K562 (cell line): ENCODE measurements at regions not wholly inside any gene's neighbourhood (a gene's known extent, or its start where the extent isn't known, plus 50 kb on each side); places are given as distances from the start of the nearest gene placed in this dataset.

Experiments used
- ATAC-seq: fragments of 200-7000 bp; cut with Tn5 transposase; 3 replicates; pipeline ENCODE4 v1.9.1; 2020; ENCODE audit warnings: moderate library complexity
- BruUV-seq: library from RNA; stranded (reverse); fragments of 400-500 nt; replicated peaks from 2 replicates; lab custom pipeline; 2021; lab: Mats Ljungman, UMichigan
- CTCF ChIA-PET: fragments of 300-600 bp; formaldehyde crosslinking; extraction: SDS; loops from one replicate; lab custom pipeline; 2021; ENCODE audit warnings: low intra/inter-chr PET ratio; lab: Yijun Ruan, JAX
- POLR2A ChIA-PET: fragments of 300-600, 350-650 bp; sonication (Branson Sonifier 250); formaldehyde crosslinking; extraction: SDS; loops from one replicate; lab custom pipeline; 2021; ENCODE audit warnings: antibody characterized with exemption, inconsistent platforms; lab: Yijun Ruan, JAX
- DNase-seq, 4 experiments: peaks; one replicate each; pipeline versions ENCODE4 v3.0.0 to v3.0.0-alpha.2; 2011 to 2018; ENCODE audit warnings: low spot score in 3 of 4, mixed read lengths in 3 of 4; ENCODE audit errors: extremely low read depth in 1 of 4
- FAIRE-seq: peaks from 2 replicates; lab custom pipeline; 2011; peaks lifted over from hg19 to GRCh38; lab: Jason Lieb, UNC
- H2AFZ ChIP-seq: 2 replicates; pipeline ENCODE4 v1.6.0; 2011; ENCODE audit warnings: low read depth, low read length, control low read depth, inconsistent platforms
- H3K27ac ChIP-seq: fragments of 200-600 bp; 3 replicates; pipeline ENCODE4 v1.8.0; 2011; ENCODE audit warnings: low read depth, mild to moderate bottlenecking, control low read depth, inconsistent platforms, low read length, moderate library complexity, mixed read lengths; ENCODE audit errors: extremely low read depth
- H3K27me3 ChIP-seq, 2 experiments: fragments of 300-600 bp in 1 of 2; 2 replicates in 1 of 2; 3 replicates in 1 of 2; pipeline versions ENCODE4 v1.6.0 to v1.8.0; 2011; ENCODE audit warnings: inconsistent platforms in 2 of 2, low read length in 2 of 2, mild to moderate bottlenecking in 1 of 2, mixed read lengths in 1 of 2, moderate library complexity in 1 of 2; ENCODE audit not compliant: control insufficient read depth in 2 of 2, insufficient read depth in 2 of 2
- H3K36me3 ChIP-seq: fragments of 300-600 bp; 3 replicates; pipeline ENCODE4 v1.8.0; 2011; ENCODE audit warnings: mild to moderate bottlenecking, low read length, inconsistent platforms; ENCODE audit not compliant: control insufficient read depth, insufficient read depth
- H3K4me1 ChIP-seq, 2 experiments: fragments of 200-600 bp in 1 of 2; replicated peaks in 1 of 2; 2 replicates in 1 of 2; 3 replicates in 1 of 2; pipeline versions ENCODE4 v1.5.1 to v1.8.0; 2011; ENCODE audit warnings: inconsistent platforms in 2 of 2, low read length in 2 of 2, mild to moderate bottlenecking in 1 of 2, mixed read lengths in 1 of 2, moderate library complexity in 1 of 2; ENCODE audit not compliant: control insufficient read depth in 2 of 2, insufficient read depth in 2 of 2
- H3K4me2 ChIP-seq: 2 replicates; pipeline ENCODE4 v1.6.1; 2011; ENCODE audit warnings: low read length, control low read depth, inconsistent platforms, mixed read lengths; ENCODE audit not compliant: insufficient read depth
- H3K4me3 ChIP-seq: fragments of 200-600 bp; sonication (generic), shearing (Covaris generic); 2 replicates; pipeline ENCODE4 v1.5.1; 2016; ENCODE audit warnings: control low read depth, inconsistent platforms
- H3K79me2 ChIP-seq: fragments of 200-600 bp; 3 replicates; pipeline ENCODE4 v1.8.0; 2011; ENCODE audit warnings: low read length, inconsistent platforms; ENCODE audit not compliant: control insufficient read depth, insufficient read depth
- H3K9ac ChIP-seq, 2 experiments: 2 replicates each; pipeline versions ENCODE4 v1.6.0 to v1.6.1; 2011; ENCODE audit warnings: low read depth in 2 of 2, low read length in 2 of 2, control low read depth in 1 of 2, inconsistent platforms in 1 of 2, mild to moderate bottlenecking in 1 of 2, mixed read lengths in 1 of 2; ENCODE audit not compliant: insufficient read depth in 1 of 2
- H3K9me1 ChIP-seq: one replicate; pipeline ENCODE4 v1.6.0; 2011; ENCODE audit warnings: inconsistent platforms, mild to moderate bottlenecking, low read length, moderate library complexity; ENCODE audit not compliant: control insufficient read depth, insufficient read depth
- H3K9me3 ChIP-seq: replicated peaks from 2 replicates; pipeline ENCODE4 v1.5.1; 2011; ENCODE audit warnings: low read depth, low read length, inconsistent platforms; ENCODE audit not compliant: control insufficient read depth, insufficient read depth
- H4K20me1 ChIP-seq: replicated peaks from 2 replicates; pipeline ENCODE4 v1.6.1; 2011; ENCODE audit warnings: low read length, inconsistent platforms, mixed read lengths; ENCODE audit not compliant: control insufficient read depth, insufficient read depth
- CHD1 ChIP-seq: fragments of 200-600 bp; sonication (generic); IDR thresholded peaks from one replicate; pipeline ENCODE4 v1.6.1; 2012; ENCODE audit warnings: mild to moderate bottlenecking, moderate library complexity, low read length, inconsistent platforms
- CHD4 ChIP-seq: fragments of 200-600 bp; sonication (generic); IDR thresholded peaks from 3 replicates; pipeline ENCODE4 v1.6.1; 2012; ENCODE audit warnings: low read depth, mild to moderate bottlenecking, mixed read lengths, low read length, inconsistent platforms; ENCODE audit not compliant: insufficient read depth, insufficient replicate concordance, poor library complexity, severe bottlenecking
- CTBP1 ChIP-seq: fragments of 450-650 bp; IDR thresholded peaks from 2 replicates; pipeline ENCODE4 v1.6.1; 2016; ENCODE audit warnings: borderline replicate concordance
- HDAC8 ChIP-seq: fragments of 450-650 bp; IDR thresholded peaks from 2 replicates; pipeline ENCODE4 v1.6.1; 2016; ENCODE audit warnings: mild to moderate bottlenecking, missing genetic modification characterization, moderate library complexity, missing compliant biosample characterization
- HES1 ChIP-seq: fragments of 450-650 bp; IDR thresholded peaks from 2 replicates; pipeline ENCODE4 v1.6.1; 2016; ENCODE audit warnings: low read depth, mild to moderate bottlenecking, moderate library complexity
- HEY1 ChIP-seq: fragments of 250-450 bp; sonication (Bioruptor Pico); IDR thresholded peaks from 2 replicates; pipeline ENCODE4 v1.5.0; 2020; ENCODE audit warnings: mild to moderate bottlenecking, moderate library complexity, borderline replicate concordance
- HIVEP1 ChIP-seq: fragments of 250-450 bp; sonication (Bioruptor Pico); IDR thresholded peaks from 2 replicates; pipeline ENCODE4 v1.4.0; 2020; ENCODE audit warnings: mild to moderate bottlenecking
- KDM4B ChIP-seq, 2 experiments: fragments of 450-650 bp in 1 of 2; sonication (generic) in 1 of 2; IDR thresholded peaks; 2 replicates each; pipeline ENCODE4 v1.6.1; 2016 to 2017; ENCODE audit warnings: borderline replicate concordance in 2 of 2, antibody characterized with exemption in 1 of 2, low read depth in 1 of 2, mild to moderate bottlenecking in 1 of 2
- KHSRP ChIP-seq: fragments of 450-650 bp; IDR thresholded peaks from 2 replicates; pipeline ENCODE4 v1.6.1; 2017
- MCM7 ChIP-seq, 2 experiments: fragments of 450-650 bp; IDR thresholded peaks; 2 replicates each; pipeline ENCODE4 v1.6.1; 2016 to 2018
- SIRT6 ChIP-seq: IDR thresholded peaks from one replicate; pipeline ENCODE4 v1.6.1; 2012; ENCODE audit warnings: low read depth, mild to moderate bottlenecking, control low read depth, inconsistent platforms, low read length, moderate library complexity
- ZBTB2 ChIP-seq: fragments of 450-650 bp; IDR thresholded peaks from 2 replicates; pipeline ENCODE4 v1.6.1; 2016; ENCODE audit warnings: antibody characterized with exemption
- ZNF174 ChIP-seq: fragments of 250-450 bp; sonication (Bioruptor Pico); IDR thresholded peaks from 2 replicates; pipeline ENCODE4 v1.4.0; 2020; ENCODE audit warnings: mild to moderate bottlenecking
- ZNF57 ChIP-seq: fragments of 450-650 bp; formaldehyde crosslinking; IDR thresholded peaks from 2 replicates; pipeline ENCODE4 v1.4.0; 2020; ENCODE audit warnings: mild to moderate bottlenecking, moderate library complexity
- ZZZ3 ChIP-seq: fragments of 450-650 bp; IDR thresholded peaks from 2 replicates; pipeline ENCODE4 v1.6.1; 2016; ENCODE audit warnings: antibody characterized with exemption, mild to moderate bottlenecking, moderate library complexity
- WGBS: fragments of 100-300 bp; shearing (Covaris generic); methylation state at CpG from one replicate; pipeline ENCODE4 v1.1.6; 2016; ENCODE audit warnings: low coverage, mixed read lengths; ENCODE audit not compliant: insufficient coverage; ENCODE audit errors: missing lambda C conversion rate; 5-methylcytosine and 5-hydroxymethylcytosine counted together
- in situ Hi-C: fragments of 300-500 bp; cut with MboI; formaldehyde crosslinking; loops from 4 replicates; pipeline ENCODE4 v1.15.0; 2018; ENCODE audit warnings: inconsistent platforms, mixed read lengths
- intact Hi-C: fragments of 100-400 bp; cut with micrococcal nuclease; formaldehyde crosslinking; loops from 2 replicates; pipeline ENCODE4 v1.14.2; 2022
- TF ChIP-seq, protein P1 (sequence below): fragments of 450-650 bp; IDR thresholded peaks from 2 replicates; pipeline ENCODE4 v1.7.1; 2018; ENCODE audit warnings: mild to moderate bottlenecking, low read depth; ENCODE audit not compliant: partially characterized antibody
- TF ChIP-seq, protein P2 (sequence below): sonication (generic); formaldehyde crosslinking; IDR thresholded peaks from 2 replicates; pipeline ENCODE4 v1.8.0; 2022; ENCODE audit warnings: missing genetic modification reagents, mild to moderate bottlenecking, borderline replicate concordance

DNA sequence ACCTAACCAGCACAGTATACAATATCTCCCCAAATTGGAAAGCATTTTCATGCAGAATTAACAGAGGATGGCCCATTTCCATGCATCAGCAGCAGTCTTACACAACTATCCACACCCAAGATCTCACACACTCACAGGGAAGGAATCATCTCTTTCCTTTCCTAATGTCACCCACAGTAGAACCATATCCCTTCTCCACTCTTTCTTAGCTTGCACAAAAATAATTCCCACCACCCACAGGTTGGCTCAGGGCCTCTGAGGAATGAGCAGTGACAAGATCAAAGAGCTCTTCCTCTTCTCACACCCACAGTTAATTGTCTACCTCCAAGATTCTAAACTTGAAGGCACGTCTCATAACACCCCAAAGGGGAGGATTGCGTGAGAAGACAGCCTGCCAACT lies 217.7 kb upstream of the VEGFC start:
- DNase-seq: no peak
- Histone ChIP-seq H3K27ac (no peak overlapping the region), H2AFZ (no peak overlapping the region), H3K9me1 (no peaks in the 10 kb centered on the region), H3K9ac (no peak overlapping the region), H3K4me2 (no peak overlapping the region)
- in situ Hi-C loops: no loop called here
- 0% methylated on average over 2 of the region's 2 CpGs for WGBS
- BruUV-seq: no TSS peak
- TF ChIP-seq ZNF174 (CRISPR knock-in tag) (no peak), KHSRP (no peak), KDM4B (IDR thresholded peaks at IDR 0.05; ENCODE audit: borderline replicate concordance in 2 of 2, low read depth in 1 of 2) (no peak), CHD4 (no peak), CTBP1 (no peak), HDAC8 (tag) (no peak), HES1 (no peak), HEY1 (CRISPR knock-in tag) (no peak), ZBTB2 (no peak), CHD1 (no peak), HIVEP1 (no peak), MCM7 (IDR thresholded peaks at IDR 0.05) (no peak), ZNF57 (no peak), ZZZ3 (no peak), SIRT6 (no peak)
- TF ChIP-seq, protein P1, sequence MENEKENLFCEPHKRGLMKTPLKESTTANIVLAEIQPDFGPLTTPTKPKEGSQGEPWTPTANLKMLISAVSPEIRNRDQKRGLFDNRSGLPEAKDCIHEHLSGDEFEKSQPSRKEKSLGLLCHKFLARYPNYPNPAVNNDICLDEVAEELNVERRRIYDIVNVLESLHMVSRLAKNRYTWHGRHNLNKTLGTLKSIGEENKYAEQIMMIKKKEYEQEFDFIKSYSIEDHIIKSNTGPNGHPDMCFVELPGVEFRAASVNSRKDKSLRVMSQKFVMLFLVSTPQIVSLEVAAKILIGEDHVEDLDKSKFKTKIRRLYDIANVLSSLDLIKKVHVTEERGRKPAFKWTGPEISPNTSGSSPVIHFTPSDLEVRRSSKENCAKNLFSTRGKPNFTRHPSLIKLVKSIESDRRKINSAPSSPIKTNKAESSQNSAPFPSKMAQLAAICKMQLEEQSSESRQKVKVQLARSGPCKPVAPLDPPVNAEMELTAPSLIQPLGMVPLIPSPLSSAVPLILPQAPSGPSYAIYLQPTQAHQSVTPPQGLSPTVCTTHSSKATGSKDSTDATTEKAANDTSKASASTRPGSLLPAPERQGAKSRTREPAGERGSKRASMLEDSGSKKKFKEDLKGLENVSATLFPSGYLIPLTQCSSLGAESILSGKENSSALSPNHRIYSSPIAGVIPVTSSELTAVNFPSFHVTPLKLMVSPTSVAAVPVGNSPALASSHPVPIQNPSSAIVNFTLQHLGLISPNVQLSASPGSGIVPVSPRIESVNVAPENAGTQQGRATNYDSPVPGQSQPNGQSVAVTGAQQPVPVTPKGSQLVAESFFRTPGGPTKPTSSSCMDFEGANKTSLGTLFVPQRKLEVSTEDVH: no peak
- TF ChIP-seq, protein P2, sequence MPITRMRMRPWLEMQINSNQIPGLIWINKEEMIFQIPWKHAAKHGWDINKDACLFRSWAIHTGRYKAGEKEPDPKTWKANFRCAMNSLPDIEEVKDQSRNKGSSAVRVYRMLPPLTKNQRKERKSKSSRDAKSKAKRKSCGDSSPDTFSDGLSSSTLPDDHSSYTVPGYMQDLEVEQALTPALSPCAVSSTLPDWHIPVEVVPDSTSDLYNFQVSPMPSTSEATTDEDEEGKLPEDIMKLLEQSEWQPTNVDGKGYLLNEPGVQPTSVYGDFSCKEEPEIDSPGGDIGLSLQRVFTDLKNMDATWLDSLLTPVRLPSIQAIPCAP (CRISPR knock-in tag): no peak
- TF ChIP-seq, all 486 proteins: peak for 0
- no peaks in the 10 kb centered on the region; the same call in 1 of the 2 replicates for H3K9me3 ChIP-seq
- H3K4me3 ChIP-seq: no peak overlapping the region
- intact Hi-C loops: no loop called here
- FAIRE-seq (no peak), ATAC-seq (no peak)
- CTCF ChIA-PET: no interaction called here
- no peaks in the 10 kb centered on the region for H4K20me1 ChIP-seq
- H3K27me3 ChIP-seq: no peaks in the 10 kb centered on the region
- H3K36me3 ChIP-seq: no peaks in the 10 kb centered on the region
- POLR2A ChIA-PET: no interaction called here
- H3K79me2 ChIP-seq: no peaks in the 10 kb centered on the region
- no peaks in the 10 kb centered on the region for H3K4me1 ChIP-seq
